Sigmoid colon (tissue), 6 donors: ENCODE measurements at regions not wholly inside any gene's neighbourhood (a gene's known extent, or its start where the extent isn't known, plus 50 kb on each side); places are given as distances from the start of the nearest gene placed in this dataset.
A peak's percentile ranks its signal among the peaks of the same experiment; 100 is the strongest.

Experiments
- DNase-seq: peaks from one replicate; pipeline ENCODE4 v3.0.0-alpha.2; 2019
- H3K27ac ChIP-seq, 4 donors: fragments of 200-600 bp; sonication (generic); one replicate each; pipeline ENCODE4 v1.5.1; 2016 to 2019; ENCODE audit warnings: mild to moderate bottlenecking in 1 of 4
- H3K27me3 ChIP-seq, 3 donors: fragments of 200-600 bp; sonication (generic); one replicate each; pipeline ENCODE4 v1.5.1; 2019; ENCODE audit warnings: mild to moderate bottlenecking in 1 of 3
- H3K36me3 ChIP-seq, 4 donors: fragments of 200-600 bp; sonication (generic); one replicate each; pipeline ENCODE4 v1.5.1; 2016 to 2019
- H3K4me1 ChIP-seq, 4 donors: fragments of 200-600 bp; sonication (generic); one replicate each; pipeline ENCODE4 v1.5.1; 2017 to 2019
- H3K4me3 ChIP-seq, 4 donors: fragments of 200-600 bp; sonication (generic); one replicate each; pipeline ENCODE4 v1.5.1; 2017 to 2019; ENCODE audit warnings: mild to moderate bottlenecking in 2 of 4, moderate library complexity in 1 of 4
- H3K9me3 ChIP-seq, 4 donors: fragments of 200-600 bp in 3 of 4; sonication (generic) in 3 of 4; one replicate each; pipeline versions ENCODE4 v1.5.1 to v1.6.1; 2013 to 2019
- EP300 ChIP-seq, 4 donors: sonication (generic); formaldehyde crosslinking; IDR thresholded peaks; one replicate each; pipeline ENCODE4 v1.6.1; 2017; ENCODE audit warnings: antibody characterized with exemption in 4 of 4
- POLR2A ChIP-seq, 2 donors: fragments of 450-650 bp; IDR thresholded peaks; one replicate each; pipeline ENCODE4 v1.6.1; 2016; ENCODE audit warnings: antibody characterized with exemption in 2 of 2, mild to moderate bottlenecking in 2 of 2, moderate library complexity in 2 of 2
- POLR2AphosphoS5 ChIP-seq, 4 donors: sonication (generic); formaldehyde crosslinking; IDR thresholded peaks; one replicate each; pipeline ENCODE4 v1.6.1; 2017; ENCODE audit warnings: antibody characterized with exemption in 4 of 4
- WGBS, 2 donors: extraction: QIAGEN DNeasy Blood & Tissue Kit; methylation state at CpG; one replicate each; pipeline ENCODE4 v1.1.7; 2013; 5-methylcytosine and 5-hydroxymethylcytosine counted together
- intact Hi-C: fragments of 100-400 bp; cut with DNase I; formaldehyde crosslinking; loops from one replicate; pipeline ENCODE4 v1.15.1; 2023
- small RNA-seq, 3 donors: library from RNA; depleted of rRNA; stranded (forward); fragments of <200 nt; gene quantifications; one replicate each; pipeline ENCODE3, GENCODE V24; 2016
- TF ChIP-seq, protein P1 (sequence below), 4 experiments: fragments of 450-650 bp in 3 of 4; fragments of 200-600 bp in 1 of 4; IDR thresholded peaks; one replicate each; pipeline ENCODE4 v1.5.1; 2016 to 2019; ENCODE audit warnings: antibody characterized with exemption in 4 of 4, mild to moderate bottlenecking in 3 of 4, moderate library complexity in 2 of 4
- donor health status: healthy with polysubstance abuse.
- donor health status: healthy.

GRCh38 chr14:101509730-101510371, 51.4 kb upstream of the DIO3 start:
- peak; percentile 36 for DNase-seq
- no peaks in the 10 kb centered on the region for H3K36me3 ChIP-seq
- no peaks in the 10 kb centered on the region for H3K27me3 ChIP-seq
- TF ChIP-seq POLR2A (IDR thresholded peaks at IDR 0.05) (no peak), POLR2AphosphoS5 (IDR thresholded peaks at IDR 0.05) (no peak), EP300 (IDR thresholded peaks at IDR 0.05) (no peak)
- TF ChIP-seq, protein P1, sequence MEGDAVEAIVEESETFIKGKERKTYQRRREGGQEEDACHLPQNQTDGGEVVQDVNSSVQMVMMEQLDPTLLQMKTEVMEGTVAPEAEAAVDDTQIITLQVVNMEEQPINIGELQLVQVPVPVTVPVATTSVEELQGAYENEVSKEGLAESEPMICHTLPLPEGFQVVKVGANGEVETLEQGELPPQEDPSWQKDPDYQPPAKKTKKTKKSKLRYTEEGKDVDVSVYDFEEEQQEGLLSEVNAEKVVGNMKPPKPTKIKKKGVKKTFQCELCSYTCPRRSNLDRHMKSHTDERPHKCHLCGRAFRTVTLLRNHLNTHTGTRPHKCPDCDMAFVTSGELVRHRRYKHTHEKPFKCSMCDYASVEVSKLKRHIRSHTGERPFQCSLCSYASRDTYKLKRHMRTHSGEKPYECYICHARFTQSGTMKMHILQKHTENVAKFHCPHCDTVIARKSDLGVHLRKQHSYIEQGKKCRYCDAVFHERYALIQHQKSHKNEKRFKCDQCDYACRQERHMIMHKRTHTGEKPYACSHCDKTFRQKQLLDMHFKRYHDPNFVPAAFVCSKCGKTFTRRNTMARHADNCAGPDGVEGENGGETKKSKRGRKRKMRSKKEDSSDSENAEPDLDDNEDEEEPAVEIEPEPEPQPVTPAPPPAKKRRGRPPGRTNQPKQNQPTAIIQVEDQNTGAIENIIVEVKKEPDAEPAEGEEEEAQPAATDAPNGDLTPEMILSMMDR (IDR thresholded peaks at IDR 0.05): no peak
- H3K27ac ChIP-seq: no peak overlapping the region
- H3K4me3 ChIP-seq: no peak overlapping the region
- H3K9me3 ChIP-seq: no peaks in the 10 kb centered on the region
- intact Hi-C loops: no loop called here
- WGBS, 2 donors: 92% methylated on average over 21 of the region's 21 CpGs
- H3K4me1 ChIP-seq: no peaks in the 10 kb centered on the region

- intact Hi-C loops: no loop called here
- no peaks in the 10 kb centered on the region for H3K27me3 ChIP-seq
- DNase-seq: no peak
- H3K36me3 ChIP-seq: no peaks in the 10 kb centered on the region
- no peaks in the 10 kb centered on the region for H3K4me1 ChIP-seq
- H3K27ac ChIP-seq: no peak overlapping the region
- TF ChIP-seq, protein P1 (IDR thresholded peaks at IDR 0.05): no peak
- TF ChIP-seq EP300 (IDR thresholded peaks at IDR 0.05) (no peak), POLR2AphosphoS5 (IDR thresholded peaks at IDR 0.05) (no peak), POLR2A (IDR thresholded peaks at IDR 0.05) (no peak)
- H3K4me3 ChIP-seq: no peak overlapping the region
- H3K9me3 ChIP-seq: no peaks in the 10 kb centered on the region
Observed at GRCh38 chr14:101511199-101511598, 50.1 kb upstream of the DIO3 start.

Small RNAs in the stretch of these regions (small RNA-seq; reads per million reads assigned to genes)
- gene MIR1185-1 (0 to 0.11 (median 0) reads per million in 3 donors), gene MIR1185-2 (0 reads per million in 3 donors), gene MIR1193 (0 reads per million in 3 donors), gene MIR1197 (0 reads per million in 3 donors), gene MIR134 (8.2 to 17.1 (median 14.3) reads per million in 3 donors), gene MIR154 (0 to 0.06 (median 0) reads per million in 3 donors), gene MIR299 (0.15 to 0.54 (median 0.48) reads per million in 3 donors), gene MIR300 (0 reads per million in 3 donors), gene MIR323A (0.22 to 0.65 (median 0.60) reads per million in 3 donors), gene MIR323B (0.18 to 0.58 (median 0.54) reads per million in 3 donors), gene MIR329-1 (0 reads per million in 3 donors), gene MIR329-2 (0 reads per million in 3 donors), gene MIR369 (0.30 to 1.1 (median 0.87) reads per million in 3 donors), gene MIR377 (0.54 to 1.3 (median 0.87) reads per million in 3 donors), gene MIR379 (2.0 to 6.8 (median 5.0) reads per million in 3 donors), gene MIR380 (0 to 0.22 (median 0.06) reads per million in 3 donors), gene MIR381 (5.7 to 8.6 (median 6.5) reads per million in 3 donors), gene MIR409 (30.8 to 74.3 (median 71.3) reads per million in 3 donors), gene MIR411 (27.3 to 29.5 (median 27.6) reads per million in 3 donors), gene MIR412 (0 to 2.6 (median 0.54) reads per million in 3 donors), gene MIR485 (2.0 to 4.2 (median 2.4) reads per million in 3 donors), gene MIR487A (0.06 to 1.2 (median 0.54) reads per million in 3 donors), gene MIR487B (0.66 to 1.2 (median 0.75) reads per million in 3 donors), gene MIR494 (0 to 0.15 (median 0.12) reads per million in 3 donors), gene MIR495 (0 to 0.36 (median 0) reads per million in 3 donors), gene MIR496 (0 to 0.12 (median 0.11) reads per million in 3 donors), gene MIR539 (0.18 to 1.3 (median 1.2) reads per million in 3 donors), gene MIR541 (0.24 to 1.5 (median 0.97) reads per million in 3 donors), gene MIR543 (0 to 0.43 (median 0.12) reads per million in 3 donors), gene MIR544A (0 reads per million in 3 donors), gene MIR654 (4.0 to 5.4 (median 4.0) reads per million in 3 donors), gene MIR655 (0 reads per million in 3 donors), gene MIR656 (0 reads per million in 3 donors), gene MIR668 (0 to 0.32 (median 0.30) reads per million in 3 donors), gene MIR758 (0.18 to 0.44 (median 0.43) reads per million in 3 donors), gene MIR889 (1.8 to 3.6 (median 2.7) reads per million in 3 donors), gene RF00012 (0 reads per million in 3 donors), gene RF00181 (0 reads per million in 3 donors), gene SNORD114-10 (0.72 to 2.2 (median 0.94) reads per million in 3 donors), gene SNORD114-11 (0 to 3.6 (median 0.42) reads per million in 3 donors), gene SNORD114-12 (11,212 to 18,240 (median 13,934) reads per million in 3 donors), gene SNORD114-13 (0.73 to 1.1 (median 0.75) reads per million in 3 donors), gene SNORD114-14 (40.1 to 595 (median 99.9) reads per million in 3 donors), gene SNORD114-15 (24.8 to 53.2 (median 27.9) reads per million in 3 donors), gene SNORD114-16 (0 reads per million in 3 donors), gene SNORD114-17 (77.7 to 158 (median 94.1) reads per million in 3 donors), gene SNORD114-18 (0 reads per million in 3 donors), gene SNORD114-19 (0.06 to 0.22 (median 0.11) reads per million in 3 donors), gene SNORD114-20 (471 to 754 (median 602) reads per million in 3 donors), gene SNORD114-21 (140 to 203 (median 141) reads per million in 3 donors), gene SNORD114-22 (1,373 to 2,003 (median 1,518) reads per million in 3 donors), gene SNORD114-23 (99.4 to 246 (median 153) reads per million in 3 donors), gene SNORD114-24 (0.07 to 1.2 (median 0.65) reads per million in 3 donors), gene SNORD114-25 (382 to 524 (median 480) reads per million in 3 donors), gene SNORD114-26 (0 reads per million in 3 donors), gene SNORD114-27 (0 reads per million in 3 donors), gene SNORD114-28 (84.6 to 224 (median 114) reads per million in 3 donors), gene SNORD114-29 (0.22 to 1.9 (median 0.58) reads per million in 3 donors), gene SNORD114-30 (0 reads per million in 3 donors), gene SNORD114-31 (0 reads per million in 3 donors), gene SNORD114-5 (0.07 to 3.1 (median 1.4) reads per million in 3 donors), gene SNORD114-6 (0 to 0.18 (median 0) reads per million in 3 donors), gene SNORD114-7 (0 reads per million in 3 donors), gene SNORD114-9 (307 to 544 (median 326) reads per million in 3 donors)
